D721Med (cell line): ENCODE measurements at regions not wholly inside any gene's neighbourhood (a gene's known extent, or its start where the extent isn't known, plus 50 kb on each side); places are given as distances from the start of the nearest gene placed in this dataset.

ENCODE experiments used
- DNase-seq: peaks from one replicate; pipeline ENCODE4 v3.0.0; 2011; ENCODE audit warnings: low spot score; ENCODE audit not compliant: insufficient read length
- FAIRE-seq: peaks from 2 replicates; lab custom pipeline; 2011; peaks lifted over from hg19 to GRCh38; lab: Jason Lieb, UNC
- CTCF ChIP-seq: IDR thresholded peaks from 2 replicates; pipeline ENCODE4 v1.5.1; 2012; ENCODE audit warnings: mild to moderate bottlenecking, control low read depth; ENCODE audit not compliant: insufficient read depth; ENCODE audit errors: missing control alignments

DNA sequence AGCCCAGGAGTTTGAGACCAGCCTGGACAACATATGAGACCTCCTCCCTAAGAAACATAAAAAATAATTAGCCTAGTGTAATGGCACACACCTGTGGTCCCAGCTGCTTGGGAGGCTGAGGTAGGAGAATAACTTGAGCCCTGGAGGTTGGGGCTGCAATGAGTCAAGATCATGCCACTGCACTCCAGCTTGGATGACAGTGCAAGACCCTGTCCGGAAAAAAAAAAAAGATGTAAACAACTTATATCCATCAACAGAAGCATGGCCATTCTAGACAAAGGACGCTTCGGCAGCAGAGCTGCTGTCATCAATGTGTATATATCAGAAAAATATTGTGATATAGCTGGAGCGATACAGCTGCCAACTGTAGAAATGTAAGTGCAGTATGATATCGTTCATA is 59.6 kb upstream of the ARID1B start:
- DNase-seq (no peak), FAIRE-seq (no peak)
- no peak for TF ChIP-seq CTCF

DNA sequence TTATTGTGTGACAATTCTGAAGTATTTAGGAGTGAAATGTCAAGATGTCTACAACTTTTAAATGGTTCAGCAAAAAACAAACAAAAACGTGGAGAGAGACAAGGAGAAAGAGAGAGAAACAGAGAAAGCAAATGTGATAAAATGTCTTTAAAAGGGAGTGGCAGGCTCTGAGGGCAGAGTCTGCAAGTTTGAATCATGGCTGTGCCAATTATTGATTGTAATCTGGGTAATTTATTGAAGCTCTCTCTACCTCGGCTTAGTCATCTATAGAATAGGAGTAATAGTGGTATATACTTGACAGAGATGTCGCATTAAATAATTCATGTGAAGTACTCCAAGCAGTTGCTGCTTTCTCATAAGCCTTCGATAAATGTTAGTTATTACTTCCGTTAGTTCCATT is 61.3 kb upstream of the ARID1B start:
- TF ChIP-seq CTCF = no peak
- no peak for FAIRE-seq
- DNase-seq = no peak

DNA sequence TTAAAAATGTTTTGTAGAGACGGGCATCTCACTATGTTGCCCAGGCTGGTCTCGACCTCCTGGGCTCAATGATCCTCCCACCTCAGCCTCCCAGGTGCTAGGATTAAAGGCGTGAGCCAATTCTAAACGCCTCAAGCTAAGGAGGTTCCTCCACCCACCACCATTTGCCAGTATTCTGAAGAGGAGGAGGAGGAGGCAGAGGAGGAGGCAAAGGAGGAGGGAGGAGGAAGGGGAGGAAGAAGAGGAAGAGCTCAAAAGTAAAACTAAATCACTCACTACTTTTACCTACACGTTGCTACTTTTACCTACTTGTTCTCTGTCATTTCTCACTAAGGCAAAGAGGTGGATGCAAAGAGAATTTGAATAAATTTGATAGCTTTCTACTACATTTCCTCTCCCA is 63.6 kb upstream of the ARID1B start:
- DNase-seq = no peak
- FAIRE-seq = no peak
- no peak for TF ChIP-seq CTCF

DNA sequence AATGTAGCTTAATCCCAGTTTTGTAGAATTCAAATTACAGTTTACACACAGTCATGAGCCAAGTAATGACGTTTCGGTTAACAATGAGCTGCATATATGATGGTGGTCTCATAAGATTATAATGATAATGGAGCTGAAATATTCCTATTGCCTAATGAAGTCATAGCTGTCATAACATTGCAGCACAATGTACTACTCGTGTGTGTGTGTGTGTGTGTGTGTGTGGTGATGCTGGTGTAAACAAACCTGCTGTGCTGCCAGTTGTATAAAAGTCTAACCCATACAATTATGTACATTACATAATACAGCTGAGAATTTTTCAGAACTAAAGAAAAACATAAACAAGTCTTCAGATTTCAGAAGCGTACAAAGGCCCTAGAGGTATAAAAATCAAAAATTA is 66.7 kb upstream of the ARID1B start:
- DNase-seq = no peak
- no peak for FAIRE-seq
- TF ChIP-seq CTCF = no peak

- no peak for TF ChIP-seq CTCF
- no peak for FAIRE-seq
- DNase-seq = no peak
Observed at GRCh38 chr6:156707818-156708217, 69.4 kb upstream of the ARID1B start.

GRCh38 chr6:156703719-156704118 is 73.5 kb upstream of the ARID1B start:
- TF ChIP-seq CTCF = no peak
- no peak for FAIRE-seq

GRCh38 chr6:156701966-156702365 is 75.2 kb upstream of the ARID1B start:
- TF ChIP-seq CTCF = no peak
- no peak for FAIRE-seq
- DNase-seq = no peak

More at GRCh38 chr6:156703719-156704118, 73.5 kb upstream of the ARID1B start:
- DNase-seq = no peak
